Stimulated activated memory B cell treated with anti-CD40 and anti-IgM and Interleukin-4, amounts not matched to agents 10 μg/mL and 1 μg/mL and 100 μg/mL, for 72 hours (primary cell): ENCODE measurements at regions not wholly inside any gene's neighbourhood (a gene's known extent, or its start where the extent isn't known, plus 50 kb on each side); places are given as distances from the start of the nearest gene placed in this dataset.

Experiments
- ATAC-seq: fragments of 150-1000 bp; cut with Tn5 transposase; 2 replicates; pipeline ENCODE4 v1.10.0; 2021
- H3K27ac Mint-ChIP-seq: one replicate; pipeline ENCODE4 v1.8.0; 2022; ENCODE audit warnings: mild to moderate bottlenecking, mixed read lengths
- H3K27me3 Mint-ChIP-seq: one replicate; pipeline ENCODE4 v1.8.0; 2022; ENCODE audit warnings: mixed read lengths
- H3K36me3 Mint-ChIP-seq: one replicate; pipeline ENCODE4 v1.8.0; 2022; ENCODE audit warnings: mixed read lengths
- H3K4me1 Mint-ChIP-seq: one replicate; pipeline ENCODE4 v1.8.0; 2022; ENCODE audit warnings: mixed read lengths
- H3K4me3 Mint-ChIP-seq: one replicate; pipeline ENCODE4 v1.8.0; 2022; ENCODE audit warnings: mild to moderate bottlenecking, moderate library complexity, mixed read lengths
- H3K9me3 Mint-ChIP-seq: one replicate; pipeline ENCODE4 v1.8.0; 2022; ENCODE audit warnings: mixed read lengths

DNA sequence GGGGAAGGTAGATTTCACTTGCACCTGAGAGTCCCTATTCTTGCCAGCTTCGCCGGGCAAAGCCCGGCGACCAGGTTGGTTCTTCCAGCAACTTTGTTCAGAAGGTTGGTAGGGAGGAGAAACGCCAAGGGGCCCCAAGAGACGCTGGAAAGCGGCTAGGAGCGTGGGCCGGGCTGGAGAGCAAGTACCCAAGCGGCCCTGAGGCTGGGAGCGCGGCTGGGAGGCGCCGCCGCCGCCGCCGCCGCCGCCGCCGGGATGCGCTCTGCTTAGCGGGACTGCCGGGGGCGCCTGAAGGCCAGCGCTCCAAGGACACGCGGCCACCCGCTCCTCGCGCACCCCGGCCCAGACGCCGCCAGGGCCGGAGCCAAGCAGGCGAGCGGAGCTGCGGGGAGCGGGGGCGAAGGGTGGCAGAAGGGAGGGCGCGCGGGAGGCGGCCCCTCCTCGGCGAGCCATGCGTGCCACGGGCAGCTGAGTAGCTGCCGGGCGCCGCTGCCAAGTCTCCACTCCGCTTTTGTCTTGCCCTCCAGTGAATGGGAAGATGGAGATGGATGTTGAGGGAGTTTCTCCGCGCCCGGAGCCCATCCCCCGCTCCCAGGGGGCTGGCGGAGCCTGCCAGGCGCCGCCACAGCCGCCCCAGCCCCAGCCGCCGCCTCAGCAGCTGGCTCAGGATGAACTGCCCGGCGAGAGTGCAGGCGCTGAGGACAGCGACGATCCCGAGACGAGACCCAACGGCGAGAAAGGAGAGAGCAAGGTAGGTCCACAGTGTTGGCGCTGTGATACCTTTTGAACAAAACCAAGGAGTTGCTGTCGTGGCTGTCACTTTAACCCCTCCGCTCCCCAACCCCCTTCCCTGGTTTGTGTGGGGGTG is 227.4 kb upstream of the AZI2 start:
- Mint-ChIP-seq H3K27me3 (peaks cover 48% of the 10 kb centered on the region), H3K4me3 (no peak overlapping the region), H3K4me1 (no peaks in the 10 kb centered on the region), H3K27ac (no peak overlapping the region), H3K36me3 (no peaks in the 10 kb centered on the region), H3K9me3 (no peaks in the 10 kb centered on the region)
- ATAC-seq, result no peak

DNA sequence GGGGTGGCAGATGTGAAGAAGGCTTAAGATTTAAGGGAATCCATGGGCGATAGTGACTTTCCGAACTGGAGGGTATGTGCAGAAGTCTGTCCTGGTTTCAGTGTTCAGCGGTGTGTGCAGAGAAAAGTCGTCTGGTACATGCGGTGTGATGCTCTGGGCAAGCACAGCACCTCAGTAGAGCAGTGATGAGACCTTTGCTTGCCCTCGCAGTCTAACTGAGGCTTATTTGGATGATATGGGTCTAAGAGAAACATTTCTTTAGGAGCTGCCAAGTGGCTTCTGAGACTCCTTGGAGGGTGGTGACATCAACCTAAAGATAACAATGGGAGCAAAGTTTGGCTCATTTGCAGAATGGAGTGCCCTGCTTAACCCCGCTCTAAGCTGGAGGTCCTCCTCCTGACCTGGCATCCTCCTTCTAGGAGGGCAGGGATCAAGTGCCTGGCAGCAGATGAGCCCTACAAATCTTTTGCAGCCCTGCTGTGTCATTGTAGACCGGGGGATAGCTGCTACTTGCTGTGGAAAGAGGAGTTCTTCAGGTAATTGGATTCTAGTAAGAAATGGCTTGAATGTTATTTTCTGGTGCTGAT is 228.1 kb upstream of the AZI2 start:
- Mint-ChIP-seq H3K9me3 (no peaks in the 10 kb centered on the region), H3K4me3 (no peak overlapping the region), H3K36me3 (no peaks in the 10 kb centered on the region), H3K4me1 (no peaks in the 10 kb centered on the region), H3K27ac (no peak overlapping the region), H3K27me3 (peaks cover 48% of the 10 kb centered on the region)
- no peak for ATAC-seq

DNA sequence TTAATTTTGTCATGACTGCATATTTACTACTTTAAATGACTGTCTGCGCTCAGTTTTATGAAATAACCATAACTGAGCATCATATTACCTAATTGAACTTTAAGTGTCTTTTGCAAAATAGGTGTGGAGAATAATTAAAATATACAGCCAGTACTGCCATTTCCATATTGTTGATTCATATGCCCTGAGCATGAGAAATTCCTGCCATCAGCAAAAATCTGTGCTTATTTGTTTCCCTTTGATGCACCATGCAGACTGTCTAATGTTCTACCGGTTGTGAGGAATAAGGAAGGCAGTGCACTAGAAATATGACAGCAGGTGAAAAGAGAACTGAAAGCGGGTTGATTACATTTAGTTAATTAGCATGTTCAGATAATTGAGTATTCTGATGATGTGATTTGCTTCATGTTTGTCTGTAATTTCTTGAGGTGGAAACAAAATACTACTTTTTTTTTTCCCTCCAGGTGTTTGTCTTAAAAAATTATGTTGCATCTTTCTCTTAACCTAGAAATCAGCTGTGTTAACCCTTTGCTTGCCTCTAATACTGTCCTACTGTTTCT is 229.4 kb upstream of the AZI2 start:
- no peaks in the 10 kb centered on the region for H3K9me3 Mint-ChIP-seq
- no peaks in the 10 kb centered on the region for H3K36me3 Mint-ChIP-seq
- H3K4me3 Mint-ChIP-seq, result no peak overlapping the region
- H3K27me3 Mint-ChIP-seq, result peaks cover 52% of the 10 kb centered on the region
- no peak overlapping the region for H3K27ac Mint-ChIP-seq
- no peak for ATAC-seq
- H3K4me1 Mint-ChIP-seq, result no peaks in the 10 kb centered on the region

- Mint-ChIP-seq H3K9me3 (no peaks in the 10 kb centered on the region), H3K4me1 (no peaks in the 10 kb centered on the region), H3K4me3 (no peak overlapping the region), H3K27me3 (peaks cover 7% of the 10 kb centered on the region), H3K27ac (no peak overlapping the region), H3K36me3 (no peaks in the 10 kb centered on the region)
- ATAC-seq, result no peak
Measured at GRCh38 chr3:28586325-28586724, 237.7 kb upstream of the AZI2 start.

- Mint-ChIP-seq H3K9me3 (no peaks in the 10 kb centered on the region), H3K27ac (no peak overlapping the region), H3K36me3 (no peaks in the 10 kb centered on the region), H3K27me3 (peaks cover 6% of the 10 kb centered on the region), H3K4me1 (no peaks in the 10 kb centered on the region), H3K4me3 (no peak overlapping the region)
- ATAC-seq, result no peak
Measured at GRCh38 chr3:28587723-28588122, 239.1 kb upstream of the AZI2 start.

GRCh38 chr3:28590216-28590615 is 241.6 kb upstream of the AZI2 start:
- no peaks in the 10 kb centered on the region for H3K36me3 Mint-ChIP-seq
- no peak for ATAC-seq
- no peak overlapping the region for H3K4me3 Mint-ChIP-seq
- no peaks in the 10 kb centered on the region for H3K9me3 Mint-ChIP-seq
- H3K27ac Mint-ChIP-seq, result no peak overlapping the region
- no peaks in the 10 kb centered on the region for H3K27me3 Mint-ChIP-seq
- no peaks in the 10 kb centered on the region for H3K4me1 Mint-ChIP-seq

DNA sequence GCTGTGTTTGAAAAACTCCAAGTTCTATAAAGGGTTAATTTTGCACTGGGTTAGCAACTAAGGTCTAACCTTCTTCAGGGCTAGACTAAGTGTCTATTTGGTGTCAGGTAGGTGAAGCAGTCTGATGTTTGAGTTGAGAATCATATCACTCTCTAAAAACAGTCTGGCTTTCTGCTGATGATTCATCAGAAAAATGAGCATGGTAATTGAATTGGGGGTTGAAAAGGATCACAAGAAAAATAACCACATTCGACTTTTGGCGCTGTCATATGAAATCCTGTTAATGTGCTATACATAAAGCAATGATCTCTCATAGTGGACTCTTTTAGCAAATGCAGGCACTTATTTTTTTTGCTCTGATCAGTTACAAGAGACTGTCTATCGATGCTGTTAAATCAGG is 242.2 kb upstream of the AZI2 start:
- no peaks in the 10 kb centered on the region for H3K36me3 Mint-ChIP-seq
- ATAC-seq, result no peak
- no peak overlapping the region for H3K27ac Mint-ChIP-seq
- no peak overlapping the region for H3K4me3 Mint-ChIP-seq
- H3K9me3 Mint-ChIP-seq, result no peaks in the 10 kb centered on the region
- no peaks in the 10 kb centered on the region for H3K27me3 Mint-ChIP-seq
- H3K4me1 Mint-ChIP-seq, result no peaks in the 10 kb centered on the region

GRCh38 chr3:28595372-28595771 is 246.7 kb upstream of the AZI2 start:
- Mint-ChIP-seq H3K36me3 (no peaks in the 10 kb centered on the region), H3K9me3 (peaks cover 3% of the 10 kb centered on the region), H3K27ac (no peak overlapping the region), H3K4me1 (no peaks in the 10 kb centered on the region), H3K4me3 (no peak overlapping the region), H3K27me3 (no peaks in the 10 kb centered on the region)
- no peak for ATAC-seq

DNA sequence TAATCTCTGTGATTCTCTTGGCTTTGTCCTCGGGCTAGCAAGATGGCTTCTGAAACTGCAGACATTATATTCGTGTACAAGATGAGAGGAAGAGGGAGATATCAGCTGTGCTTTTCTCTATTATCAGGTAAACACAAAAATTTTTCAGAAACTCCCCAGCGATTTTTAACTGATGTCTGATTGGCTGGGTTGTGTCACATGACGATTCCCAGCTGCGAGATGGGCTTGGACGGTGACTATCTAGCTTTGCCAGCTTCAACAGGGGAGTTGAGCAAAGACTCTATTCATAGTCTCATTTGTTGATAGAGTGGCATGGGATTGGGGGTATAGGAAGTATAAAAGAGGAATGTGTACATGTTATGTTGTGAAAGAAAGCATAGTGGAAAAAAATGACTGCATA is 248.8 kb upstream of the AZI2 start:
- Mint-ChIP-seq H3K27ac (no peak overlapping the region), H3K9me3 (peaks cover 3% of the 10 kb centered on the region), H3K36me3 (no peaks in the 10 kb centered on the region), H3K4me1 (no peaks in the 10 kb centered on the region), H3K27me3 (no peaks in the 10 kb centered on the region), H3K4me3 (no peak overlapping the region)
- ATAC-seq, result no peak

GRCh38 chr3:28598165-28598564 is 249.5 kb upstream of the AZI2 start:
- Mint-ChIP-seq H3K4me3 (no peak overlapping the region), H3K27ac (no peak overlapping the region), H3K9me3 (peaks cover 3% of the 10 kb centered on the region), H3K4me1 (no peaks in the 10 kb centered on the region), H3K27me3 (no peaks in the 10 kb centered on the region), H3K36me3 (no peaks in the 10 kb centered on the region)
- no peak for ATAC-seq

DNA sequence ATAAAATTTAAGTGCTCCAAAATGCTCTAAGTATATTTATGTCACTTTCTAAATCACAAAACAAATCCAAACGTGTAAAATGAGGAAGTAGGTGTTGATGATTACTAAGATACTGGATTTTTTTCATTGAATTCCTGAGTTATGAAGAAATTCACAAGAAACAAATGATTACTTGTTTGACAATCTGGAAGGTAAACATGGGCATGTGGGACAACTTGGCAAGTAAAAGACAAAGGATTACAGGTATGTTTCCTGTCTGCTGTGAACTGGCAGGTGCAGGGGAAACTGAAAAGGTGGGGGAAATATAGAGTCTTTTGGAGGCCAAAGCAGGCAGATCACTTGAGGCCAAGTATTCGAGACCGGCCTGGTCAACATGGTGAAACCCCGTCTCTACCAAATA is 252.7 kb upstream of the AZI2 start:
- no peak overlapping the region for H3K27ac Mint-ChIP-seq

GRCh38 chr3:28606283-28606682 is 257.7 kb upstream of the AZI2 start:
- Mint-ChIP-seq H3K9me3 (no peaks in the 10 kb centered on the region), H3K4me1 (no peaks in the 10 kb centered on the region), H3K36me3 (no peaks in the 10 kb centered on the region), H3K27ac (no peak overlapping the region), H3K27me3 (no peaks in the 10 kb centered on the region), H3K4me3 (no peak overlapping the region)
- no peak for ATAC-seq

More for the DNA sequence above, 252.7 kb upstream of the AZI2 start:
- no peaks in the 10 kb centered on the region for H3K36me3 Mint-ChIP-seq
- H3K4me1 Mint-ChIP-seq, result no peaks in the 10 kb centered on the region
- no peaks in the 10 kb centered on the region for H3K27me3 Mint-ChIP-seq
- peaks cover 3% of the 10 kb centered on the region for H3K9me3 Mint-ChIP-seq
- ATAC-seq, result no peak
- H3K4me3 Mint-ChIP-seq, result no peak overlapping the region

GRCh38 chr3:28612232-28612631 is 263.6 kb upstream of the AZI2 start:
- no peaks in the 10 kb centered on the region for H3K36me3 Mint-ChIP-seq
- H3K27me3 Mint-ChIP-seq, result no peaks in the 10 kb centered on the region
- H3K9me3 Mint-ChIP-seq, result no peaks in the 10 kb centered on the region
- no peaks in the 10 kb centered on the region for H3K4me1 Mint-ChIP-seq
- ATAC-seq, result no peak
- no peak overlapping the region for H3K4me3 Mint-ChIP-seq
- no peak overlapping the region for H3K27ac Mint-ChIP-seq

GRCh38 chr3:28613511-28614106 is 265.0 kb upstream of the AZI2 start:
- H3K27ac Mint-ChIP-seq, result no peak overlapping the region
- H3K27me3 Mint-ChIP-seq, result no peaks in the 10 kb centered on the region
- no peaks in the 10 kb centered on the region for H3K4me1 Mint-ChIP-seq
- ATAC-seq, result no peak
- H3K4me3 Mint-ChIP-seq, result no peak overlapping the region
- H3K36me3 Mint-ChIP-seq, result no peaks in the 10 kb centered on the region
- no peaks in the 10 kb centered on the region for H3K9me3 Mint-ChIP-seq

DNA sequence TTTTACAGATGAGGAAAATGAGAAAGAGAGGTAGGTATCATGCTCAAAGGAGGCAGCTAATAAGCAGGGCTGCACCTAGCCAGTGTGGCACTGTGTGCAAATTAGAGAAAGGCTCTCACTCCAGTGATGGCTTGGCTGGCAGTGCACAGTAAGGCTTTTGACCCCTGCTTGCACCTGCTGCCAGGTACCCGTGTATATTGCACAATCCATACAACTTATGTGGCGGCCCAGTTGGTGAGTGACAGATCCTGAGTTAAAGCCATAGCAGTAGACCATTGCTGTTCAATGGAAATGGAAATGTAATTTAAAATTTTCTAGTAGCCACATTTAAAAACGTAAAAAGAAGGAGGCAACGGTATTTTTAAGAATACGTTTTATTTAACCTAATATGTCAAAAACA is 266.4 kb upstream of the AZI2 start:
- H3K27ac Mint-ChIP-seq, result no peak overlapping the region
- H3K9me3 Mint-ChIP-seq, result no peaks in the 10 kb centered on the region
- H3K4me1 Mint-ChIP-seq, result no peaks in the 10 kb centered on the region
- no peaks in the 10 kb centered on the region for H3K27me3 Mint-ChIP-seq
- no peak for ATAC-seq
- no peak overlapping the region for H3K4me3 Mint-ChIP-seq
- no peaks in the 10 kb centered on the region for H3K36me3 Mint-ChIP-seq

GRCh38 chr3:28615971-28616370 is 267.3 kb upstream of the AZI2 start:
- H3K27me3 Mint-ChIP-seq, result no peaks in the 10 kb centered on the region
- H3K4me1 Mint-ChIP-seq, result no peaks in the 10 kb centered on the region
- ATAC-seq, result no peak
- H3K9me3 Mint-ChIP-seq, result no peaks in the 10 kb centered on the region
- no peaks in the 10 kb centered on the region for H3K36me3 Mint-ChIP-seq
- no peak overlapping the region for H3K4me3 Mint-ChIP-seq
- H3K27ac Mint-ChIP-seq, result no peak overlapping the region
